Transverse colon (tissue), 4 donors: ENCODE measurements at regions not wholly inside any gene's neighbourhood (a gene's known extent, or its start where the extent isn't known, plus 50 kb on each side); places are given as distances from the start of the nearest gene placed in this dataset.

Source experiments
- DNase-seq: peaks from one replicate; pipeline ENCODE4 v3.0.0-alpha.2; 2019
- H3K27ac ChIP-seq, 4 donors: fragments of 200-600 bp; sonication (generic); 2 replicates each; pipeline ENCODE4 v1.5.1; 2016 to 2018; ENCODE audit warnings: inconsistent platforms in 4 of 4
- H3K27me3 ChIP-seq: fragments of 200-600 bp; sonication (generic); 2 replicates; pipeline ENCODE4 v1.5.1; 2017; ENCODE audit warnings: inconsistent platforms
- H3K36me3 ChIP-seq, 4 donors: fragments of 200-600 bp; sonication (generic); 2 replicates each; pipeline ENCODE4 v1.5.1; 2017 to 2019; ENCODE audit warnings: inconsistent platforms in 4 of 4
- H3K4me1 ChIP-seq, 4 donors: fragments of 200-600 bp; sonication (generic); 2 replicates each; pipeline ENCODE4 v1.5.1; 2017 to 2020; ENCODE audit warnings: inconsistent platforms in 4 of 4
- H3K4me3 ChIP-seq, 4 donors: fragments of 200-600 bp; sonication (generic); 1 replicate in 1 of 4; 2 replicates in 3 of 4; pipeline versions ENCODE4 v1.5.1 to v1.6.1; 2017 to 2019; ENCODE audit warnings: inconsistent platforms in 4 of 4
- H3K9me3 ChIP-seq, 2 donors: fragments of 200-600 bp; sonication (generic); 2 replicates each; pipeline ENCODE4 v1.5.1; 2017 to 2019; ENCODE audit warnings: inconsistent platforms in 2 of 2
- EP300 ChIP-seq: sonication (generic); formaldehyde crosslinking; IDR thresholded peaks from one replicate; pipeline ENCODE4 v1.6.1; 2017; ENCODE audit warnings: antibody characterized with exemption, low read depth
- POLR2A ChIP-seq: fragments of 450-650 bp; IDR thresholded peaks from one replicate; pipeline ENCODE4 v1.6.1; 2016; ENCODE audit warnings: antibody characterized with exemption, mild to moderate bottlenecking, moderate library complexity
- POLR2AphosphoS5 ChIP-seq, 3 donors: sonication (generic); formaldehyde crosslinking; IDR thresholded peaks; one replicate each; pipeline ENCODE4 v1.6.1; 2016; ENCODE audit warnings: antibody characterized with exemption in 3 of 3
- WGBS, 2 donors: methylation state at CpG; one replicate each; pipeline ENCODE4 v1.1.5; 2018; ENCODE audit warnings: low coverage in 1 of 2; 5-methylcytosine and 5-hydroxymethylcytosine counted together
- in situ Hi-C, 4 donors: fragments of 200-750 bp; cut with MboI; loops; one replicate each; pipeline versions ENCODE4 v1.15.0 to v1.15.1; 2017; ENCODE audit warnings: low sequenced_read_pairs in 3 of 4, low pct_ligation_motif_present in 1 of 4, low pct_unique_long_range_greater_than_20kb in 1 of 4
- intact Hi-C: fragments of 100-400 bp; cut with DNase I; formaldehyde crosslinking; loops from one replicate; pipeline ENCODE4 v1.15.1; 2023; ENCODE audit warnings: low total_unique reads
- TF ChIP-seq, protein P1 (sequence below), 5 experiments: fragments of 200-600 bp in 3 of 5; fragments of 450-650 bp in 2 of 5; sonication (generic) in 3 of 5; IDR thresholded peaks; 1 replicate in 2 of 5; 2 replicates in 3 of 5; pipeline ENCODE4 v1.5.1; 2016 to 2017; ENCODE audit warnings: antibody characterized with exemption in 5 of 5, inconsistent platforms in 3 of 5, mild to moderate bottlenecking in 2 of 5, moderate library complexity in 1 of 5

DNA sequence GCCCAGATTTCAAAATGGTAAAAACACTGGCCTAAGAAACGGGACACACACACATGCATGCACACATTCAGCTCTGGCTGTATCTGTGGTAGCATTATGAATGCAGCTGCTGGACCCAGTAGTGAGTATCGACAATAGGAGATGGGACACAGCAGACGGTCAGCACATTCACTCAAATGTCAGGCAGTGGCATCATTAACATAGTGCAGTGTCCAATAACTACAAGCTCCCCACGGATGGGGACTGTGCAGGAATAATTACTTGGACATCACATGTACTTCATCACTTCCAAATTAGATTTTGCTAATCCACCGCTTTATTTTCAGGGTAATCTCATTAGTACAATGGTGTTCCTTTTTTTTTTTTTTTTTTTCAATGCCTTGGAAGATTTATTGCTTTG is 109.5 kb downstream of the FANCF start:
- in situ Hi-C loops (no loop called here), intact Hi-C loops (no loop called here)
- TF ChIP-seq POLR2A (no peak), POLR2AphosphoS5 (IDR thresholded peaks at IDR 0.05) (no peak), EP300 (no peak)
- TF ChIP-seq, protein P1, sequence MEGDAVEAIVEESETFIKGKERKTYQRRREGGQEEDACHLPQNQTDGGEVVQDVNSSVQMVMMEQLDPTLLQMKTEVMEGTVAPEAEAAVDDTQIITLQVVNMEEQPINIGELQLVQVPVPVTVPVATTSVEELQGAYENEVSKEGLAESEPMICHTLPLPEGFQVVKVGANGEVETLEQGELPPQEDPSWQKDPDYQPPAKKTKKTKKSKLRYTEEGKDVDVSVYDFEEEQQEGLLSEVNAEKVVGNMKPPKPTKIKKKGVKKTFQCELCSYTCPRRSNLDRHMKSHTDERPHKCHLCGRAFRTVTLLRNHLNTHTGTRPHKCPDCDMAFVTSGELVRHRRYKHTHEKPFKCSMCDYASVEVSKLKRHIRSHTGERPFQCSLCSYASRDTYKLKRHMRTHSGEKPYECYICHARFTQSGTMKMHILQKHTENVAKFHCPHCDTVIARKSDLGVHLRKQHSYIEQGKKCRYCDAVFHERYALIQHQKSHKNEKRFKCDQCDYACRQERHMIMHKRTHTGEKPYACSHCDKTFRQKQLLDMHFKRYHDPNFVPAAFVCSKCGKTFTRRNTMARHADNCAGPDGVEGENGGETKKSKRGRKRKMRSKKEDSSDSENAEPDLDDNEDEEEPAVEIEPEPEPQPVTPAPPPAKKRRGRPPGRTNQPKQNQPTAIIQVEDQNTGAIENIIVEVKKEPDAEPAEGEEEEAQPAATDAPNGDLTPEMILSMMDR (IDR thresholded peaks at IDR 0.05): no peak
- Histone ChIP-seq H3K36me3 (no peaks in the 10 kb centered on the region), H3K27me3 (no peaks in the 10 kb centered on the region), H3K4me3 (no peak overlapping the region), H3K27ac (no peak overlapping the region), H3K9me3 (no peaks in the 10 kb centered on the region), H3K4me1 (no peaks in the 10 kb centered on the region)
- DNase-seq: no peak
- WGBS, 2 donors: 74% methylated on average over 5 of the region's 5 CpGs; no CpG with 5 or more reads in 1 of the 2 donors

DNA sequence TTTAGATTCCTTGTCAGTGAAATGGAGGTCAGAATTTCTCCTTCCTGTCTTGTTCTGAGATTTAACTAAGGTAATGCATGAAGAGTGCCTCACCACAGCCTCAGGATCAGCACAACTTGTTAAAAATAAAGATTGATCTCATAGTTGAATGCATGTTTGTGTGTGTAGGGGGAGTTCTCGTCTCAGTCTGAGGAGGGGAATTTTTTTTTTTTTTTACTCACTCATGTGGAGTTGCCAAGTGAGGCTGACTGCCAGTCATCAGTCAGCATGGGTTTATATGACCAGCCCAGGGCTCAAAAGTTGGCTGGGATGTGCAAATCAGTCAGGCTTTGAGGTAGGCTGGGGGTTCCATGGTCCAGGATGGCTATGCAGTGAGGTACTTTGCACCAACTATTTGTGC is 113.2 kb downstream of the FANCF start:
- TF ChIP-seq, protein P1 (IDR thresholded peaks at IDR 0.05): no peak
- TF ChIP-seq POLR2AphosphoS5 (IDR thresholded peaks at IDR 0.05) (no peak), EP300 (no peak), POLR2A (no peak)
- in situ Hi-C loops (no loop called here), intact Hi-C loops (no loop called here)
- Histone ChIP-seq H3K27ac (no peak overlapping the region), H3K36me3 (no peaks in the 10 kb centered on the region), H3K4me3 (no peak overlapping the region), H3K9me3 (no peaks in the 10 kb centered on the region), H3K27me3 (no peaks in the 10 kb centered on the region), H3K4me1 (no peaks in the 10 kb centered on the region)
- 33 to 41% methylated on average over 1 of the region's 1 CpG for WGBS, 2 donors
- DNase-seq: no peak

DNA sequence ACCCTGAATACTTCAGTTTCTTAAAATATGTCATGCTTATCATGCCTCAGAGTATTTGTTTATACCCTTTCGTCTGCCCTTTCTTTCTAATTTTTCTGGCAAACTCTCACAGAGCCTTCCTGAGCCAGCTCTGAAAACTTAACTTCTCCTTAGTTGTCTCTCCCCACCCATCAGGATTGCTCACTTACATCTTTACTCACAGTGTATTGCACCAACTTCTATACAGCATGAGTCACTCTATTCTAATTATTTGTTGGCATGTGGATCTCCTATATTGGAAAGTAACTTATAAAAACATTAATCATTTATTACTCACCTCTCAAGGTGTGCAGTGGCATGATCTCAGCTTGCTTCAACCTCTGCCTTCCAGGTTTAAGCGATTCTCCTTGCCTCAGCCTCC is 114.9 kb downstream of the FANCF start:
- WGBS, 2 donors: 53% methylated on average over 2 of the region's 2 CpGs; no CpG with 5 or more reads in 1 of the 2 donors
- Histone ChIP-seq H3K4me3 (no peak overlapping the region), H3K4me1 (no peaks in the 10 kb centered on the region), H3K9me3 (no peaks in the 10 kb centered on the region), H3K36me3 (no peaks in the 10 kb centered on the region), H3K27ac (no peak overlapping the region), H3K27me3 (no peaks in the 10 kb centered on the region)
- intact Hi-C loops (no loop called here), in situ Hi-C loops (no loop called here)
- no peak for DNase-seq
- no peak for TF ChIP-seq POLR2AphosphoS5 (IDR thresholded peaks at IDR 0.05)
- TF ChIP-seq EP300: no peak
- TF ChIP-seq, protein P1 (IDR thresholded peaks at IDR 0.05): no peak
- no peak for TF ChIP-seq POLR2A

- Histone ChIP-seq H3K9me3 (no peaks in the 10 kb centered on the region), H3K4me1 (no peaks in the 10 kb centered on the region), H3K27ac (no peak overlapping the region), H3K4me3 (no peak overlapping the region), H3K27me3 (no peaks in the 10 kb centered on the region), H3K36me3 (no peaks in the 10 kb centered on the region)
- intact Hi-C loops (no loop called here), in situ Hi-C loops (no loop called here)
- TF ChIP-seq EP300 (no peak), POLR2A (no peak), POLR2AphosphoS5 (IDR thresholded peaks at IDR 0.05) (no peak)
- TF ChIP-seq, protein P1 (IDR thresholded peaks at IDR 0.05): no peak
- WGBS, 2 donors: 40 to 61% methylated on average over 1 to 2 of the region's 2 CpGs
- no peak for DNase-seq
Observed at GRCh38 chr11:22510010-22510409, 115.6 kb downstream of the FANCF start.
